ENCODE measurements at regions not wholly inside any gene's neighbourhood (a gene's known extent, or its start where the extent isn't known, plus 50 kb on each side); places are given as distances from the start of the nearest gene placed in this dataset.
"Not testable (repeated sequence)": the region's sequence is repeated elsewhere in the genome, so short reads cannot be mapped to it uniquely, and the experiment has no call there.

DNA sequence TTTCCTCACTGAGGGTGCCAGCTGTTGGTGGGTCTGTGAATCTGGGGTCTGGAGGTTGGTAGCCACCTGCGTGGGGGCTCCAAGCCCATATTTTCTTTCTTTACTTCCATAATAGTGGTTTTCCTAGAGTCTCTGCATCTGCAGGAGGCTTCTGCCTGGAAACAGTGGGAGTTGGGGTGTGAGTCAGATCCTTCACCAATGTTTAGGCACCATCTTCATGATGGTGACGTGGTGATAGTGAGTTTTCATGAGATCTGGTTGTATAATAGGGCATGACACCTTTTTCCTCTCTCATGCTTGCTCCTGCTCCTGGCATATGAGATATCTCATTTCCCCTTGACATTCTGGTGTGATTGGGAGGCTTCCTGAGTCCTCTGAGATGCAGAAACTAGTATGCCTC is 832.9 kb downstream of the FOXD4L5 start:
- H3K27ac ChIP-seq; H3K27me3 ChIP-seq; DNase-seq; H3K9me3 ChIP-seq; ATAC-seq; H3K4me1 ChIP-seq; H3K4me3 ChIP-seq; intact Hi-C loops (cut with DNase I); H3K36me3 ChIP-seq: not testable (repeated sequence)
- WGBS, 4 donors, result 64 to 77% (median 72%) methylated on average over 2 of the region's 2 CpGs

DNA sequence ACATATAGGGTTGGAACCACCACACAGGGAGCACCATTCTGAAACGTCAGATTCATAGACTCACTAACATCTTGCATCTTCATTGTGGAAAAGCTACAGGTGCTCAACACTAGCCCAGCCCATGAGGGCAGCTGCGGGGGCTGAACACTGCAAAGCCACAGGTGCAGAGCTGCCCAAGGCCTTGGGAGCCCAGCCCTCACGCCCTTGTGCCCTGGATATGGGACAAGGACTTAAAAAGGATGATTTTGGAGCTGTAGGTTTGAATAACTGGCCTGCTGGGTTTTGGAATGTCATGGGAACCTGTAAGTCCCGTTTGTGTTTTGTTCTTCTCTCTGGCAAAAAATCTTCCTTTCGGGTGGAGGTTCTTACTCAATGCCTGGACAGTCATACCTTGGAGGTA is 834.4 kb downstream of the FOXD4L5 start:
- H3K27ac ChIP-seq; H3K4me3 ChIP-seq; H3K27me3 ChIP-seq; intact Hi-C loops (cut with DNase I); ATAC-seq; H3K9me3 ChIP-seq; H3K36me3 ChIP-seq; DNase-seq; H3K4me1 ChIP-seq: not testable (repeated sequence)
- WGBS, 4 donors, result 71 to 87% (median 74%) methylated on average over 1 to 3 of the region's 5 CpGs; no CpG with 5 or more reads in 1 of the 4 donors

- intact Hi-C loops (cut with DNase I); H3K27me3 ChIP-seq; H3K4me1 ChIP-seq; H3K4me3 ChIP-seq; H3K27ac ChIP-seq; H3K36me3 ChIP-seq; ATAC-seq; DNase-seq; H3K9me3 ChIP-seq: not testable (repeated sequence)
- 62 to 76% (median 63%) methylated on average over 2 of the region's 2 CpGs; no CpG with 5 or more reads in 1 of the 4 donors for WGBS, 4 donors
Observed at GRCh38 chr9:64449025-64449424, 836.0 kb downstream of the FOXD4L5 start.

GRCh38 chr9:64444909-64445525 is 840.0 kb downstream of the FOXD4L5 start:
- ATAC-seq; H3K36me3 ChIP-seq; H3K27me3 ChIP-seq; H3K27ac ChIP-seq; H3K9me3 ChIP-seq; H3K4me3 ChIP-seq; DNase-seq; H3K4me1 ChIP-seq; intact Hi-C loops (cut with DNase I): not testable (repeated sequence)
- 82 to 90% (median 85%) methylated on average over 2 to 6 of the region's 6 CpGs for WGBS, 4 donors

- not testable (repeated sequence) for ATAC-seq
Observed at GRCh38 chr9:64439747-64440146, 845.3 kb downstream of the FOXD4L5 start.

More at GRCh38 chr9:64439747-64440146, 845.3 kb downstream of the FOXD4L5 start:
- DNase-seq; H3K27ac ChIP-seq; H3K4me1 ChIP-seq; H3K27me3 ChIP-seq; H3K4me3 ChIP-seq; H3K36me3 ChIP-seq; H3K9me3 ChIP-seq; intact Hi-C loops (cut with DNase I): not testable (repeated sequence)
- 93 to 100% (median 95%) methylated on average over 2 of the region's 2 CpGs; no CpG with 5 or more reads in 1 of the 4 donors for WGBS, 4 donors
